Panc1 (cell line): ENCODE measurements at regions not wholly inside any gene's neighbourhood (a gene's known extent, or its start where the extent isn't known, plus 50 kb on each side); places are given as distances from the start of the nearest gene placed in this dataset.

ENCODE experiments used
- ATAC-seq: fragments of 200-7000 bp; cut with Tn5 transposase; 2 replicates; pipeline ENCODE4 v1.9.1; 2020; ENCODE audit warnings: mild to moderate bottlenecking, moderate library complexity
- BruUV-seq: library from RNA; stranded (reverse); fragments of 400-500 nt; replicated peaks from 2 replicates; lab custom pipeline; 2021; lab: Mats Ljungman, UMichigan
- CTCF ChIA-PET: fragments of 300-600 bp; sonication (Branson Sonifier 250); formaldehyde crosslinking; loops from one replicate; lab custom pipeline; 2022; ENCODE audit warnings: antibody characterized with exemption; lab: Charles Lee
- POLR2A ChIA-PET: fragments of 300-600 bp; sonication (Branson Sonifier 250); formaldehyde crosslinking; loops from one replicate; lab custom pipeline; 2022; ENCODE audit warnings: antibody characterized with exemption; lab: Charles Lee
- DNase-seq: peaks from one replicate; pipeline ENCODE4 v3.0.0-alpha.2; 2010; ENCODE audit warnings: low read depth, low spot score
- H3K27ac ChIP-seq: 2 replicates; pipeline ENCODE4 v1.5.1; 2011; ENCODE audit warnings: mild to moderate bottlenecking, low read length, inconsistent platforms
- H3K27me3 ChIP-seq: fragments of 200-500 bp; sonication (Bioruptor generic); 2 replicates; pipeline ENCODE4 v1.6.0; 2014; ENCODE audit warnings: low read length, inconsistent platforms; ENCODE audit not compliant: control insufficient read depth, insufficient read depth
- H3K36me3 ChIP-seq: fragments of 200-500 bp; sonication (Bioruptor generic); 2 replicates; pipeline ENCODE4 v1.5.1; 2014; ENCODE audit warnings: inconsistent platforms, mild to moderate bottlenecking, low read length, moderate library complexity; ENCODE audit not compliant: control insufficient read depth, insufficient read depth
- H3K4me1 ChIP-seq: 2 replicates; pipeline ENCODE4 v1.5.1; 2011; ENCODE audit warnings: inconsistent platforms, mild to moderate bottlenecking, low read length, moderate library complexity; ENCODE audit not compliant: control insufficient read depth, insufficient read depth
- H3K4me3 ChIP-seq, 2 experiments: 2 replicates each; pipeline ENCODE4 v1.5.1; 2011 to 2012; ENCODE audit warnings: low read depth in 2 of 2, low read length in 2 of 2, mild to moderate bottlenecking in 2 of 2, inconsistent platforms in 1 of 2, moderate library complexity in 1 of 2
- H3K9me3 ChIP-seq: fragments of 200-500 bp; sonication (Bioruptor generic); 2 replicates; pipeline ENCODE4 v1.5.1; 2014; ENCODE audit warnings: low read depth, mild to moderate bottlenecking, inconsistent platforms, low read length, moderate library complexity; ENCODE audit not compliant: control insufficient read depth, insufficient read depth
- POLR2AphosphoS5 ChIP-seq: IDR thresholded peaks from 2 replicates; pipeline ENCODE4 v1.6.1; 2012; ENCODE audit warnings: mild to moderate bottlenecking, low read depth, low read length, moderate library complexity
- SIN3A ChIP-seq: IDR thresholded peaks from 2 replicates; pipeline ENCODE4 v1.6.1; 2012; ENCODE audit warnings: low read depth, mild to moderate bottlenecking, low read length, moderate library complexity, borderline replicate concordance; ENCODE audit not compliant: insufficient read depth
- TCF7L2 ChIP-seq: IDR thresholded peaks from 2 replicates; pipeline ENCODE4 v1.6.1; 2011; ENCODE audit warnings: mild to moderate bottlenecking, low read depth, low read length, inconsistent platforms
- in situ Hi-C: cut with HindIII; loops from 2 replicates; pipeline ENCODE4 v1.10.0; 2016; ENCODE audit warnings: low sequenced_read_pairs, low pct_unique_long_range_greater_than_20kb
- intact Hi-C: fragments of 100-400 bp; cut with micrococcal nuclease; formaldehyde crosslinking; loops from one replicate; pipeline ENCODE4 v1.10.0; 2022; ENCODE audit not compliant: unreplicated experiment
- TF ChIP-seq, protein P1 (sequence below): fragments of 450-650 bp; IDR thresholded peaks from 2 replicates; pipeline ENCODE4 v1.5.1; 2017; ENCODE audit warnings: mild to moderate bottlenecking
- TF ChIP-seq, protein P2 (sequence below), 2 experiments: IDR thresholded peaks; 2 replicates each; pipeline ENCODE4 v1.6.1; 2011 to 2012; ENCODE audit warnings: low read depth in 2 of 2, control low read depth in 1 of 2, low read length in 1 of 2, mild to moderate bottlenecking in 1 of 2, moderate library complexity in 1 of 2; ENCODE audit not compliant: insufficient read depth in 1 of 2

DNA sequence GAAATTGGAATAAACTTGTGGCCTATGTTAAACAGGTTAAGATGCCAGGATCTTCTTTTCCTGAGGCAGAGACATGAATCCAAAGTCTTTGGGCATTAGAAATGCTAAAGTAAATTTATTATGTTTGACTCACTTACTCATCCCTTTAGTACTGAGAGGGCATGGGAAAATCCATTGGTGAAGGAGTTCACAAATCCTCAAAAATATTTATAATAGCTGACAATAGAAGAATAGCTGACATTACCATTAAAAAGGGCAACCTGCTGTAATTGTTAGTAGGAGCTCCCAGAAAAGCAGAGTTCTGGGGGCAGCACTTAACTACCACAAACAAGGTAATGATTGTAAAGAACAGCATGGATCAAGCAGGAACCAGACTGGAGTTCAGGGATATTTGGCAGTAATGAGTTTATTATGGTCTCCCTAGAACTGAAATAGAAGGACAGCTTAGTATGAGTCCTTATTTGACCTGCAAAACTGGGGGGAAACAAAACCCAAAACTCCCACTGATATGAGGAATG lies 285.8 kb upstream of the KLHL1 start:
- no peak for ATAC-seq
- Histone ChIP-seq H3K36me3 (no peaks in the 10 kb centered on the region), H3K4me3 (no peak overlapping the region), H3K9me3 (no peaks in the 10 kb centered on the region), H3K27ac (no peak overlapping the region), H3K27me3 (no peaks in the 10 kb centered on the region), H3K4me1 (no peaks in the 10 kb centered on the region)
- in situ Hi-C loops (no loop called here), intact Hi-C loops (no loop called here)
- no TSS peak for BruUV-seq
- no peak for DNase-seq
- CTCF ChIA-PET = no interaction called here
- TF ChIP-seq, protein P1, sequence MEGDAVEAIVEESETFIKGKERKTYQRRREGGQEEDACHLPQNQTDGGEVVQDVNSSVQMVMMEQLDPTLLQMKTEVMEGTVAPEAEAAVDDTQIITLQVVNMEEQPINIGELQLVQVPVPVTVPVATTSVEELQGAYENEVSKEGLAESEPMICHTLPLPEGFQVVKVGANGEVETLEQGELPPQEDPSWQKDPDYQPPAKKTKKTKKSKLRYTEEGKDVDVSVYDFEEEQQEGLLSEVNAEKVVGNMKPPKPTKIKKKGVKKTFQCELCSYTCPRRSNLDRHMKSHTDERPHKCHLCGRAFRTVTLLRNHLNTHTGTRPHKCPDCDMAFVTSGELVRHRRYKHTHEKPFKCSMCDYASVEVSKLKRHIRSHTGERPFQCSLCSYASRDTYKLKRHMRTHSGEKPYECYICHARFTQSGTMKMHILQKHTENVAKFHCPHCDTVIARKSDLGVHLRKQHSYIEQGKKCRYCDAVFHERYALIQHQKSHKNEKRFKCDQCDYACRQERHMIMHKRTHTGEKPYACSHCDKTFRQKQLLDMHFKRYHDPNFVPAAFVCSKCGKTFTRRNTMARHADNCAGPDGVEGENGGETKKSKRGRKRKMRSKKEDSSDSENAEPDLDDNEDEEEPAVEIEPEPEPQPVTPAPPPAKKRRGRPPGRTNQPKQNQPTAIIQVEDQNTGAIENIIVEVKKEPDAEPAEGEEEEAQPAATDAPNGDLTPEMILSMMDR = no peak
- TF ChIP-seq, protein P2, sequence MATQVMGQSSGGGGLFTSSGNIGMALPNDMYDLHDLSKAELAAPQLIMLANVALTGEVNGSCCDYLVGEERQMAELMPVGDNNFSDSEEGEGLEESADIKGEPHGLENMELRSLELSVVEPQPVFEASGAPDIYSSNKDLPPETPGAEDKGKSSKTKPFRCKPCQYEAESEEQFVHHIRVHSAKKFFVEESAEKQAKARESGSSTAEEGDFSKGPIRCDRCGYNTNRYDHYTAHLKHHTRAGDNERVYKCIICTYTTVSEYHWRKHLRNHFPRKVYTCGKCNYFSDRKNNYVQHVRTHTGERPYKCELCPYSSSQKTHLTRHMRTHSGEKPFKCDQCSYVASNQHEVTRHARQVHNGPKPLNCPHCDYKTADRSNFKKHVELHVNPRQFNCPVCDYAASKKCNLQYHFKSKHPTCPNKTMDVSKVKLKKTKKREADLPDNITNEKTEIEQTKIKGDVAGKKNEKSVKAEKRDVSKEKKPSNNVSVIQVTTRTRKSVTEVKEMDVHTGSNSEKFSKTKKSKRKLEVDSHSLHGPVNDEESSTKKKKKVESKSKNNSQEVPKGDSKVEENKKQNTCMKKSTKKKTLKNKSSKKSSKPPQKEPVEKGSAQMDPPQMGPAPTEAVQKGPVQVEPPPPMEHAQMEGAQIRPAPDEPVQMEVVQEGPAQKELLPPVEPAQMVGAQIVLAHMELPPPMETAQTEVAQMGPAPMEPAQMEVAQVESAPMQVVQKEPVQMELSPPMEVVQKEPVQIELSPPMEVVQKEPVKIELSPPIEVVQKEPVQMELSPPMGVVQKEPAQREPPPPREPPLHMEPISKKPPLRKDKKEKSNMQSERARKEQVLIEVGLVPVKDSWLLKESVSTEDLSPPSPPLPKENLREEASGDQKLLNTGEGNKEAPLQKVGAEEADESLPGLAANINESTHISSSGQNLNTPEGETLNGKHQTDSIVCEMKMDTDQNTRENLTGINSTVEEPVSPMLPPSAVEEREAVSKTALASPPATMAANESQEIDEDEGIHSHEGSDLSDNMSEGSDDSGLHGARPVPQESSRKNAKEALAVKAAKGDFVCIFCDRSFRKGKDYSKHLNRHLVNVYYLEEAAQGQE (IDR thresholded peaks at IDR 0.05; ENCODE audit: insufficient read depth in 1 of 2, low read depth in 2 of 2, low read length in 1 of 2) = no peak
- TF ChIP-seq SIN3A (no peak), POLR2AphosphoS5 (no peak), TCF7L2 (no peak)
- POLR2A ChIA-PET = no interaction called here

DNA sequence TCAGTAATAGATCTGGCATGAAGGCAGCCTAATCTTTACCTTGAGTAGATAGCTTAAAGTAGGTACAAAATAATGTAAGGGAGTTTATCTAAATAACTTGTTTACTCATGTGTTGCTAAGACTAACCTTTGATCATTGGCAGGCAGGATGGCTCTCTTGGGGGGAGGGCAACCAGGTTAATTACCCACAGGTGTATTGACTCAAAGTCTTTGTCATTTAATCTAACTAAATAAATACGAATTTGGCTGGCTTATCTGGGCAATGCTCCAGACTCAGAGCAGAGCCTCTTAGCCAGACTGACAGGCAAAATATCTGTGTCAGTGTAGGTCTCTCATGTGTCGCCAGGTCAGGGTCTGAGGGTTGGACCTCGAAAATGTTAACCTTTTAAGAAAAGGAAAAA lies 283.4 kb upstream of the KLHL1 start:
- H3K27ac ChIP-seq = no peak overlapping the region
- BruUV-seq = no TSS peak
- no peak for DNase-seq
- no peaks in the 10 kb centered on the region for H3K9me3 ChIP-seq
- no peak overlapping the region for H3K4me3 ChIP-seq
- H3K4me1 ChIP-seq = no peaks in the 10 kb centered on the region
- no peak for ATAC-seq
- H3K36me3 ChIP-seq = no peaks in the 10 kb centered on the region
- ChIA-PET POLR2A (no interaction called here), CTCF (no interaction called here)
- no peaks in the 10 kb centered on the region for H3K27me3 ChIP-seq
- TF ChIP-seq SIN3A (no peak), POLR2AphosphoS5 (no peak), TCF7L2 (no peak)
- TF ChIP-seq, protein P1 = no peak
- in situ Hi-C loops (no loop called here), intact Hi-C loops (no loop called here)
